HFFc6 (cell line): ENCODE measurements at regions not wholly inside any gene's neighbourhood (a gene's known extent, or its start where the extent isn't known, plus 50 kb on each side); places are given as distances from the start of the nearest gene placed in this dataset.

Source experiments
- DNase-seq: peaks from one replicate; pipeline ENCODE4 v3.0.0-alpha.2; 2018
- H3K27ac Mint-ChIP-seq: 2 replicates; pipeline ENCODE4 v1.8.0; 2020; ENCODE audit warnings: mild to moderate bottlenecking, mixed read lengths
- H3K27me3 Mint-ChIP-seq: 2 replicates; pipeline ENCODE4 v1.8.0; 2021; ENCODE audit warnings: mild to moderate bottlenecking, moderate library complexity, mixed read lengths; ENCODE audit not compliant: insufficient read depth
- H3K36me3 Mint-ChIP-seq: 2 replicates; pipeline ENCODE4 v1.8.0; 2021; ENCODE audit warnings: low read depth, mixed read lengths
- H3K4me1 Mint-ChIP-seq: 2 replicates; pipeline ENCODE4 v1.8.0; 2020; ENCODE audit warnings: low read depth, mixed read lengths
- H3K4me3 Mint-ChIP-seq: 2 replicates; pipeline ENCODE4 v1.8.0; 2020; ENCODE audit warnings: mild to moderate bottlenecking, moderate library complexity, mixed read lengths
- H3K9me3 Mint-ChIP-seq: 2 replicates; pipeline ENCODE4 v1.8.0; 2020; ENCODE audit warnings: mild to moderate bottlenecking, mixed read lengths
- TF ChIP-seq, protein P1 (sequence below): fragments of 200-600 bp; sonication (generic); IDR thresholded peaks from 2 replicates; pipeline ENCODE4 v1.5.0; 2021; ENCODE audit warnings: antibody characterized with exemption, mild to moderate bottlenecking

DNA sequence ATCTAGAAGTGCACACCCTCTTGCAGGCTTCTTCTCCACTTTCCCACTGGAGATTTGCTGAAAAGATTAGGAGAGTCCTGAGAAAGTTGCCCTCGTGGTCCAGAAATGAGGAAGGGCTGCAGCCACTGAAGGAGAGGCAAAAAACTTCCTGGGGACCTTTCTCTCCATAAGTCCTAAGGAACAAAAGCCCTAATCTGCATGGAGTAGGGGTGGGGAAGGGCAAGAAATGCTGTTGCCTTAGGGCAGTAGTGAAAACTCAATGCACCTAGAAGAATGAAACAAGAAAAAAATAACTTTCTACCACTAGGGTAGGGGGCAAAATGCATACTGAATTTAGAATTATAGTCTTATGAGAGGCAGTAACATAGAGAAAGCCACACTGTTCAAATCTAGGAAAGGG lies 1408.8 kb downstream of the PCDH19 start:
- peaks cover 20% of the 10 kb centered on the region for H3K9me3 Mint-ChIP-seq
- TF ChIP-seq, protein P1, sequence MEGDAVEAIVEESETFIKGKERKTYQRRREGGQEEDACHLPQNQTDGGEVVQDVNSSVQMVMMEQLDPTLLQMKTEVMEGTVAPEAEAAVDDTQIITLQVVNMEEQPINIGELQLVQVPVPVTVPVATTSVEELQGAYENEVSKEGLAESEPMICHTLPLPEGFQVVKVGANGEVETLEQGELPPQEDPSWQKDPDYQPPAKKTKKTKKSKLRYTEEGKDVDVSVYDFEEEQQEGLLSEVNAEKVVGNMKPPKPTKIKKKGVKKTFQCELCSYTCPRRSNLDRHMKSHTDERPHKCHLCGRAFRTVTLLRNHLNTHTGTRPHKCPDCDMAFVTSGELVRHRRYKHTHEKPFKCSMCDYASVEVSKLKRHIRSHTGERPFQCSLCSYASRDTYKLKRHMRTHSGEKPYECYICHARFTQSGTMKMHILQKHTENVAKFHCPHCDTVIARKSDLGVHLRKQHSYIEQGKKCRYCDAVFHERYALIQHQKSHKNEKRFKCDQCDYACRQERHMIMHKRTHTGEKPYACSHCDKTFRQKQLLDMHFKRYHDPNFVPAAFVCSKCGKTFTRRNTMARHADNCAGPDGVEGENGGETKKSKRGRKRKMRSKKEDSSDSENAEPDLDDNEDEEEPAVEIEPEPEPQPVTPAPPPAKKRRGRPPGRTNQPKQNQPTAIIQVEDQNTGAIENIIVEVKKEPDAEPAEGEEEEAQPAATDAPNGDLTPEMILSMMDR, result no peak
- no peak for DNase-seq
- no peak overlapping the region for H3K4me3 Mint-ChIP-seq
- H3K36me3 Mint-ChIP-seq, result no peaks in the 10 kb centered on the region
- no peak overlapping the region for H3K27ac Mint-ChIP-seq
- no peaks in the 10 kb centered on the region for H3K27me3 Mint-ChIP-seq
- no peaks in the 10 kb centered on the region for H3K4me1 Mint-ChIP-seq

DNA sequence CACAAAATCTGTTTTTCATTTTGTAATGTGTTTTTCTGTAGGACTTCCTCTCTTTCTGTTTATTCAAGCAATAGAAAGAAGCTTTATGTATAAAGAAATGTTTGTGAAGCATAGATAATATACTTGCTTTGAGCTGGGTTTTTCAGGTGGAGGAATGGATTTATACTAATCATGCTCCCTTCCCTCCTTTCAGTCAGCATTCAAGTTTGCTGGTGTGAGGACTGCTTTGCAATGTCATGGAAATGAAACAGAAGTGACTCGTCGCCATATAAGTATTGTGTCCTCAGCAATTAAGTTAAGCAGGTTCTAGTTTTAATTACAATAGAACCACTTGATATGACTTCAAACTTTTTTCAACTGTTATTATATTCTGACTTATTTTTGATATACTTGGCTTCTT lies 1447.1 kb downstream of the PCDH19 start:
- H3K27me3 Mint-ChIP-seq, result no peaks in the 10 kb centered on the region
- H3K4me3 Mint-ChIP-seq, result no peak overlapping the region
- no peak overlapping the region for H3K27ac Mint-ChIP-seq
- no peaks in the 10 kb centered on the region for H3K4me1 Mint-ChIP-seq
- no peaks in the 10 kb centered on the region for H3K36me3 Mint-ChIP-seq
- DNase-seq, result no peak
- no peaks in the 10 kb centered on the region; the same call in 1 of the 2 replicates for H3K9me3 Mint-ChIP-seq
- TF ChIP-seq, protein P1, result no peak

DNA sequence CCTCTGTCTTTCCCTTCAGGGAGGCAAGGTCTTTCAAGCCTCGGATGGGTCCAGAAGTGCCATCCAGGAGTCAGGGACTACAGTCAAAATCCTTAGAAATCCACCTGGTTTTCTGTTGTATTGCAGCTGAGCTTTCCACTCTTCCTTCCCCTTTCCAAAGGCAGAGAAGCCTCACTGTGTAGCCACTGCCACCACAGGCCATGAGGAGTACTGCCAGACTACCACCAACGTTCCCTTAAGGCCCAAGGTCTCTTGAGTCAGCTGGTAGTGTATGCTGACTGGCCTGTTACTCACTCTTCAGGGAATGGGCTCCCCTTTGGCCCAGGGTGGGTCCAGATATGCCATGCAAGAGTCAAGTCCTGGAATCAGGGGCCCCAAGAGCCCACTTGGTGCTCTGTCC lies 1454.1 kb downstream of the PCDH19 start:
- H3K27ac Mint-ChIP-seq, result no peak overlapping the region
- no peak overlapping the region for H3K4me3 Mint-ChIP-seq
- no peaks in the 10 kb centered on the region for H3K36me3 Mint-ChIP-seq
- H3K4me1 Mint-ChIP-seq, result no peaks in the 10 kb centered on the region
- peaks cover 10% of the 10 kb centered on the region; the same call in 1 of the 2 replicates for H3K9me3 Mint-ChIP-seq
- no peak for DNase-seq
- no peaks in the 10 kb centered on the region for H3K27me3 Mint-ChIP-seq
- TF ChIP-seq, protein P1, result no peak

DNA sequence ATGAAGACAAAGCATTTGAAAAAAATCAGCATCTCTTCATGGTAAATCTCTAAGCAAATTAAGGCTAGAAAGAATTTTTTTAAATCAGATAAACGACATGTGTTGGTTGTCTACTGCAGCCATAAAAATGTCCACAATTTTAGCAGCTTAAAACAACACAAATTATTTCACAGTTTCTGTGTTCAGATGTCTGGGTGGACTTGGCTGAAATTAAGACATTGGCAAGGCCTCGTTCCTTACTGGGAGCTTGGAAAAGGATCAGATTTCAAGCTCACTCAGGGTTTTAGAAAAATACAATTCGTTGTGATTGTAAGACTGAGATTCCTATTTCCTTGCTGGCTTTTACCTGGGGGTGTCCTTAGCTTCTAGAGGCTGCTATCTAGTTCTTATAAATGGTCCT lies 1470.6 kb downstream of the PCDH19 start:
- TF ChIP-seq, protein P1, result no peak
- Mint-ChIP-seq H3K4me3 (no peak overlapping the region), H3K4me1 (no peaks in the 10 kb centered on the region), H3K27me3 (no peaks in the 10 kb centered on the region; the same call in 1 of the 2 replicates), H3K9me3 (no peaks in the 10 kb centered on the region; the same call in 1 of the 2 replicates), H3K27ac (no peak overlapping the region), H3K36me3 (no peaks in the 10 kb centered on the region)
- DNase-seq, result no peak

DNA sequence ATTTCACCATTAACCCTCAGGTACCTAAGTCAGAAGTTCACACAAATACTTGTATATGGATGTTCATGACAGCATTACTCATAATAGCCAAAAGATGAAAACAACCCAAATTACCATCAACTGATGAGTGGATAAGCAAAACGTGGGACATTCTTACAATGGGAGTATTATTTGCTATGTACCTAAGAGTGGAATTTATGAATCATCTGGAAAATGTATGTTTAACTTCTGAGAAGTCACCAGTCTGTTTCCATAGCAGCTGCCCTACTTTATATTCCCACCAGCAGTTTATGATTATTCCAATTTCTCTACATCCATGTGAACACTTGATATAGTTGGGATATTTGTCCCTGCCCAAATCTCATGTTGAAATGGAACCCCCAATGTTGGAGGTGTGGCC lies 1478.9 kb downstream of the PCDH19 start:
- DNase-seq, result no peak
- Mint-ChIP-seq H3K4me3 (no peak overlapping the region), H3K4me1 (no peaks in the 10 kb centered on the region), H3K36me3 (no peaks in the 10 kb centered on the region), H3K9me3 (0 out of 2 replicates have a peak, but pooled peaks cover 3% of the 10 kb centered on the region), H3K27ac (no peak overlapping the region), H3K27me3 (no peaks in the 10 kb centered on the region)
- TF ChIP-seq, protein P1, result no peak

DNA sequence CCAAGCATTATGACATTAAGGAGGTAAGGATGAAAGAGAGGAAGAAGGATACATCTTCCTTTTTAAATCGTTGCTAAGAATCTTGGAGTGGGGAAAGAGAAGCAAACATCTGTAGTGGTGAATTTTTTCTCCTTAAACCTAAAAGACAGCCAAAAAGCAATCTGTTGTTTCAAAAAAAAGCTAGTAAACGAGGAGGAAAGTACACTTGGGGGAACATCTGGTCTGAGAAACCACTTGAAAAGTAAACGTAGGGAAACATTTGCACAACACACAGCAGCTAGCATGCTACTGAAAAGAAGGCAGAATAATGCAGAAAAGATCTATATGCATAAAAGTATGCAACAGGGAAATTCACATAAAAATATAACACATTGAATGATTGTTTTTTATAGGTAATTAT lies 1485.6 kb downstream of the PCDH19 start:
- no peaks in the 10 kb centered on the region; the same call in 1 of the 2 replicates for H3K27me3 Mint-ChIP-seq
- no peak overlapping the region for H3K4me3 Mint-ChIP-seq
- no peak for DNase-seq
- H3K36me3 Mint-ChIP-seq, result no peaks in the 10 kb centered on the region
- H3K4me1 Mint-ChIP-seq, result no peaks in the 10 kb centered on the region
- H3K9me3 Mint-ChIP-seq, result peaks cover 2% of the 10 kb centered on the region; the same call in 1 of the 2 replicates
- no peak overlapping the region for H3K27ac Mint-ChIP-seq
- TF ChIP-seq, protein P1, result no peak
